Neutrophil (primary cell): ENCODE measurements at regions not wholly inside any gene's neighbourhood (a gene's known extent, or its start where the extent isn't known, plus 50 kb on each side); places are given as distances from the start of the nearest gene placed in this dataset.

Experiments
- H3K27ac ChIP-seq: fragments of 200-600 bp; sonication (generic); 2 replicates; pipeline ENCODE4 v1.5.1; 2016; ENCODE audit warnings: mild to moderate bottlenecking, moderate library complexity
- H3K27me3 ChIP-seq: fragments of 200-600 bp; sonication (generic); 2 replicates; pipeline ENCODE4 v1.6.0; 2016; ENCODE audit warnings: mild to moderate bottlenecking
- H3K36me3 ChIP-seq: fragments of 200-600 bp; sonication (generic); 2 replicates; pipeline ENCODE4 v1.5.1; 2017
- H3K4me1 ChIP-seq, 2 experiments: fragments of 200-600 bp in 1 of 2; sonication (generic) in 1 of 2; 1 replicate in 1 of 2; 2 replicates in 1 of 2; pipeline versions ENCODE4 v1.5.1 to v1.6.1; 2013 to 2016; ENCODE audit warnings: low read depth in 1 of 2, low read length in 1 of 2, mild to moderate bottlenecking in 1 of 2, moderate library complexity in 1 of 2; ENCODE audit not compliant: control insufficient read depth in 1 of 2, insufficient read depth in 1 of 2
- H3K4me3 ChIP-seq, 2 experiments: fragments of 200-600 bp in 1 of 2; sonication (generic) in 1 of 2; 1 replicate in 1 of 2; 2 replicates in 1 of 2; pipeline ENCODE4 v1.5.1; 2013 to 2016; ENCODE audit warnings: low read depth in 1 of 2, low read length in 1 of 2, mild to moderate bottlenecking in 1 of 2, moderate library complexity in 1 of 2
- H3K9me3 ChIP-seq: fragments of 200-600 bp; sonication (generic); 2 replicates; pipeline ENCODE4 v1.5.1; 2016
- CTCF ChIP-seq: fragments of 200-600 bp; sonication (generic); IDR thresholded peaks from 2 replicates; pipeline ENCODE4 v1.5.1; 2016; ENCODE audit warnings: antibody characterized with exemption

- H3K4me3 ChIP-seq: no peak overlapping the region
- H3K9me3 ChIP-seq: peaks cover 9% of the 10 kb centered on the region
- TF ChIP-seq CTCF: no peak
- no peaks in the 10 kb centered on the region for H3K27me3 ChIP-seq
- no peaks in the 10 kb centered on the region for H3K4me1 ChIP-seq
- no peak overlapping the region for H3K27ac ChIP-seq
- no peaks in the 10 kb centered on the region for H3K36me3 ChIP-seq
These were observed 2292.8 kb downstream of the TP53TG3F start for GRCh38 chr16:35752012-35752772.

DNA sequence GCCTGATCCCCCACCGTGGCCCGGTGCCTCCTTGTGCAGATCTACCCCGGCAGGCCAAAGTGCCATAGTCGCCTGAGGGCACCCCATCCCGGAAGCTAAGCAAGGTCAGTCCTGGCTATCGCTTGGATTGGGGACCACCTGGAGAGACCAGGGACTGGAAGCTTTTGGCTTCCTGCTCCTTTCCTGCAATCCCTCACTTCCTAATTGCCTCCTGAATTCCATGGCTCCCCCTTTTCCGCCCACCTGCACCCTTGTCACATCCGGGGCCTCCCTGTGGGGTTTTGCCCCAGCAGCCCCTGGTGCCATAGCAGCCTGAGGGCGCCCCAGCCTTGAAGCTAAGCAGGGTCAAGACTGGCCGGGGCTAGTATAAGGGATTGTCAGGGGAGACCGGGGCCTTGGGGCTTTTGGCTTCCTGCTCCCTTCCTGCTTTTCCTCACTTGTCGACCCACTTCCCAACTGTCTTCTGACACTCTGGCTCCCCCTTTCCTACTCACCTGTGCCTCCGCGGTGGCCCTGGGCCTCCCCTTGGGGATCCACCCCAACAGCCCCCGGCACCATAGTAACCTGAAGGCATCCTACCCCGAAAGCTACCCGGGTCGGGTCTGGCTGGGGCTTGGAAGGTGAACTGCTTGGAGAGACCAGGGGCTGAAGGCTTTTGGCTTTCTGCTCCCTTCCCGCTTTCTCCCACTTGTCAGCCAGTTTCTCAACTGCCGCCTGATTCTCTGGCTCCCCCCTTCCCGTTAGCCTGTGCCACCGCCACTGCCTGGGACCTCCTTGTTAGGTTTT lies 2293.6 kb downstream of the TP53TG3F start:
- TF ChIP-seq CTCF: no peak
- Histone ChIP-seq H3K36me3 (no peaks in the 10 kb centered on the region), H3K4me1 (no peaks in the 10 kb centered on the region), H3K27ac (no peak overlapping the region), H3K27me3 (no peaks in the 10 kb centered on the region), H3K4me3 (no peak overlapping the region), H3K9me3 (peaks cover 9% of the 10 kb centered on the region)

GRCh38 chr16:35753559-35754390 lies 2294.4 kb downstream of the TP53TG3F start:
- no peaks in the 10 kb centered on the region for H3K36me3 ChIP-seq
- no peak for TF ChIP-seq CTCF
- no peaks in the 10 kb centered on the region for H3K27me3 ChIP-seq
- H3K9me3 ChIP-seq: peaks cover 9% of the 10 kb centered on the region
- no peaks in the 10 kb centered on the region for H3K4me1 ChIP-seq
- no peak overlapping the region for H3K27ac ChIP-seq
- no peak overlapping the region for H3K4me3 ChIP-seq

DNA sequence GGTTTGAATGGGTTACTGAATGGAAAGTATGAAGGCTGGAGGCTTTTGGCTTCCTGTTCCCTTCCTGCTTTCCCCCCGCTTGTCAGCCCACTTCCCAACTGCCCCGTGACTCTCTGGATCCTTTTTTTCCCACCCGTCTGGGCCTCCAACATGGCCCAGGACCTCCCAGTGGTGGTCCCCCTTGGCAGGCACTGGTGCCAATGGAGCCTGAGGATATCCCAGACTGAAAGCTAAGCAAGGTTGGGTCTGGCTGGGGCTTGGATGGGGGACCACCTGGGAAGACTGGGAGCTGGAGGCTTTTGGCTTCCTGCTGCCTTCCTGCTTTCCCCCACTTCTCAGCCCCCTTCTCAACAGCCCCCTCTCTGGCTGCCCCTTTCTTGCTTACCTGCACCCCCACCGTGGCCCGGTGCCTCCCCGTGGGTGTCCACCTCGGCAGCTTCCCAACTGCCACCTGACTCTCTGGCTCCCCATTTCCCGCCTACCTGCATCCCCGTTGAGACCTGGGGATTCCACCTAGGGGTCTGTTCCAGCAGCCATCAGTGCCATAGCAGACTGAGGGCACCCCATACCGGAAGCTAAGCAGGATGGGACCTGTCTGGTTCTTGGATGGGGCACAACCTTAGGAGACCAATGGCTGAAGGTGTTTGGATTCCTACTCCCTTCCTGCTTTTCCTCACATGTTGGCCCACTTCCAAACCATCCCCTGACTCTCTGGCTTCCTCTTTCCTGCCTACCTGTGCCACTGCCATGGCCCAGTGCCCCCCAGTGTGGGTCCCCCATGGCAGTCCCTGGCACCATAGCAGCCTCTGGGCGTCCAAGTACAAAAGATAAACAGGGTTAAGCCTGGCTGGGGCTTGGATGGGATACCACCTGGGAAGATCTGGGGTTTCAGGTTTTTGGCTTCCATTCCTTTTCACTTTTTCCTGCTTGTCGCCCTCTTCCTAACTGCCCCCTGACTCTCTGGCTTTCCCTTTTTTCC lies 2295.3 kb downstream of the TP53TG3F start:
- peaks cover 9% of the 10 kb centered on the region for H3K9me3 ChIP-seq
- no peaks in the 10 kb centered on the region for H3K27me3 ChIP-seq
- H3K4me3 ChIP-seq: no peak overlapping the region
- no peak for TF ChIP-seq CTCF
- H3K4me1 ChIP-seq: no peaks in the 10 kb centered on the region
- no peaks in the 10 kb centered on the region for H3K36me3 ChIP-seq
- no peak overlapping the region for H3K27ac ChIP-seq
